Panc1 (cell line): ENCODE measurements at regions not wholly inside any gene's neighbourhood (a gene's known extent, or its start where the extent isn't known, plus 50 kb on each side); places are given as distances from the start of the nearest gene placed in this dataset.

ENCODE experiments used
- ATAC-seq: fragments of 200-7000 bp; cut with Tn5 transposase; 2 replicates; pipeline ENCODE4 v1.9.1; 2020; ENCODE audit warnings: mild to moderate bottlenecking, moderate library complexity
- BruUV-seq: library from RNA; stranded (reverse); fragments of 400-500 nt; replicated peaks from 2 replicates; lab custom pipeline; 2021; lab: Mats Ljungman, UMichigan
- CTCF ChIA-PET: fragments of 300-600 bp; sonication (Branson Sonifier 250); formaldehyde crosslinking; loops from one replicate; lab custom pipeline; 2022; ENCODE audit warnings: antibody characterized with exemption; lab: Charles Lee
- POLR2A ChIA-PET: fragments of 300-600 bp; sonication (Branson Sonifier 250); formaldehyde crosslinking; loops from one replicate; lab custom pipeline; 2022; ENCODE audit warnings: antibody characterized with exemption; lab: Charles Lee
- DNase-seq: peaks from one replicate; pipeline ENCODE4 v3.0.0-alpha.2; 2010; ENCODE audit warnings: low read depth, low spot score
- H3K27ac ChIP-seq: 2 replicates; pipeline ENCODE4 v1.5.1; 2011; ENCODE audit warnings: mild to moderate bottlenecking, low read length, inconsistent platforms
- H3K27me3 ChIP-seq: fragments of 200-500 bp; sonication (Bioruptor generic); 2 replicates; pipeline ENCODE4 v1.6.0; 2014; ENCODE audit warnings: low read length, inconsistent platforms; ENCODE audit not compliant: control insufficient read depth, insufficient read depth
- H3K36me3 ChIP-seq: fragments of 200-500 bp; sonication (Bioruptor generic); 2 replicates; pipeline ENCODE4 v1.5.1; 2014; ENCODE audit warnings: inconsistent platforms, mild to moderate bottlenecking, low read length, moderate library complexity; ENCODE audit not compliant: control insufficient read depth, insufficient read depth
- H3K4me1 ChIP-seq: 2 replicates; pipeline ENCODE4 v1.5.1; 2011; ENCODE audit warnings: inconsistent platforms, mild to moderate bottlenecking, low read length, moderate library complexity; ENCODE audit not compliant: control insufficient read depth, insufficient read depth
- H3K4me3 ChIP-seq, 2 experiments: 2 replicates each; pipeline ENCODE4 v1.5.1; 2011 to 2012; ENCODE audit warnings: low read depth in 2 of 2, low read length in 2 of 2, mild to moderate bottlenecking in 2 of 2, inconsistent platforms in 1 of 2, moderate library complexity in 1 of 2
- H3K9me3 ChIP-seq: fragments of 200-500 bp; sonication (Bioruptor generic); 2 replicates; pipeline ENCODE4 v1.5.1; 2014; ENCODE audit warnings: low read depth, mild to moderate bottlenecking, inconsistent platforms, low read length, moderate library complexity; ENCODE audit not compliant: control insufficient read depth, insufficient read depth
- CTCF ChIP-seq: fragments of 450-650 bp; IDR thresholded peaks from 2 replicates; pipeline ENCODE4 v1.5.1; 2017; ENCODE audit warnings: mild to moderate bottlenecking
- POLR2AphosphoS5 ChIP-seq: IDR thresholded peaks from 2 replicates; pipeline ENCODE4 v1.6.1; 2012; ENCODE audit warnings: mild to moderate bottlenecking, low read depth, low read length, moderate library complexity
- REST ChIP-seq, 2 experiments: IDR thresholded peaks; 2 replicates each; pipeline ENCODE4 v1.6.1; 2011 to 2012; ENCODE audit warnings: low read depth in 2 of 2, control low read depth in 1 of 2, low read length in 1 of 2, mild to moderate bottlenecking in 1 of 2, moderate library complexity in 1 of 2; ENCODE audit not compliant: insufficient read depth in 1 of 2
- SIN3A ChIP-seq: IDR thresholded peaks from 2 replicates; pipeline ENCODE4 v1.6.1; 2012; ENCODE audit warnings: low read depth, mild to moderate bottlenecking, low read length, moderate library complexity, borderline replicate concordance; ENCODE audit not compliant: insufficient read depth
- TCF7L2 ChIP-seq: IDR thresholded peaks from 2 replicates; pipeline ENCODE4 v1.6.1; 2011; ENCODE audit warnings: mild to moderate bottlenecking, low read depth, low read length, inconsistent platforms
- in situ Hi-C: cut with HindIII; loops from 2 replicates; pipeline ENCODE4 v1.10.0; 2016; ENCODE audit warnings: low sequenced_read_pairs, low pct_unique_long_range_greater_than_20kb
- intact Hi-C: fragments of 100-400 bp; cut with micrococcal nuclease; formaldehyde crosslinking; loops from one replicate; pipeline ENCODE4 v1.10.0; 2022; ENCODE audit not compliant: unreplicated experiment

GRCh38 chr11:96647621-96648020 lies 257.8 kb downstream of the JRKL start:
- Histone ChIP-seq H3K27ac (no peak overlapping the region), H3K9me3 (no peaks in the 10 kb centered on the region), H3K36me3 (no peaks in the 10 kb centered on the region), H3K27me3 (no peaks in the 10 kb centered on the region), H3K4me1 (no peaks in the 10 kb centered on the region), H3K4me3 (no peak overlapping the region)
- in situ Hi-C loops, result no loop called here
- TF ChIP-seq REST (IDR thresholded peaks at IDR 0.05; ENCODE audit: insufficient read depth in 1 of 2, low read depth in 2 of 2, low read length in 1 of 2) (no peak), CTCF (no peak), TCF7L2 (no peak), SIN3A (no peak), POLR2AphosphoS5 (no peak)
- BruUV-seq, result no TSS peak
- intact Hi-C loops, result no loop called here
- CTCF ChIA-PET, result no interaction called here
- DNase-seq (no peak), ATAC-seq (no peak)
- POLR2A ChIA-PET, result no interaction called here

GRCh38 chr11:96648991-96649390 lies 259.2 kb downstream of the JRKL start:
- intact Hi-C loops, result no loop called here
- in situ Hi-C loops, result no loop called here
- ChIA-PET CTCF (no interaction called here), POLR2A (no interaction called here)
- Histone ChIP-seq H3K27ac (no peak overlapping the region), H3K9me3 (no peaks in the 10 kb centered on the region), H3K4me1 (no peaks in the 10 kb centered on the region), H3K36me3 (no peaks in the 10 kb centered on the region), H3K4me3 (no peak overlapping the region), H3K27me3 (no peaks in the 10 kb centered on the region)
- BruUV-seq, result no TSS peak
- TF ChIP-seq SIN3A, result no peak
- no peak for TF ChIP-seq REST (IDR thresholded peaks at IDR 0.05; ENCODE audit: insufficient read depth in 1 of 2, low read depth in 2 of 2, low read length in 1 of 2)
- no peak for TF ChIP-seq TCF7L2
- TF ChIP-seq POLR2AphosphoS5, result no peak
- TF ChIP-seq CTCF, result no peak
- DNase-seq (no peak), ATAC-seq (no peak)
